Astrocyte (in vitro differentiated cells and primary cell): ENCODE measurements at regions not wholly inside any gene's neighbourhood (a gene's known extent, or its start where the extent isn't known, plus 50 kb on each side); places are given as distances from the start of the nearest gene placed in this dataset.

Experiments
- CTCF ChIP-seq: IDR thresholded peaks from 2 replicates; pipeline ENCODE4 v1.5.1; 2011; ENCODE audit warnings: low read depth, mild to moderate bottlenecking, inconsistent platforms, low read length, moderate library complexity; ENCODE audit not compliant: insufficient read depth
- EZH2 ChIP-seq: IDR thresholded peaks from 2 replicates; pipeline ENCODE4 v1.6.1; 2012; ENCODE audit warnings: mild to moderate bottlenecking, low read length, inconsistent platforms; ENCODE audit not compliant: insufficient read depth

GRCh38 chr5:12269164-12269563, 364.9 kb upstream of the CTNND2 start:
- no peak for TF ChIP-seq CTCF
- no peak for TF ChIP-seq EZH2
